Uterus (tissue), 3 donors: ENCODE measurements at regions not wholly inside any gene's neighbourhood (a gene's known extent, or its start where the extent isn't known, plus 50 kb on each side); places are given as distances from the start of the nearest gene placed in this dataset.

Source experiments
- DNase-seq, 2 donors: peaks; one replicate each; pipeline ENCODE4 v3.0.0-alpha.2; 2019 to 2020
- H3K27ac ChIP-seq, 2 donors: fragments of 200-600 bp; sonication (generic); 1 replicate in 1 of 2; 2 replicates in 1 of 2; pipeline ENCODE4 v1.5.1; 2016 to 2018
- H3K27me3 ChIP-seq, 2 donors: fragments of 200-600 bp; sonication (generic); one replicate each; pipeline ENCODE4 v1.5.1; 2018 to 2019; ENCODE audit warnings: control low read depth in 1 of 2
- H3K36me3 ChIP-seq, 2 donors: fragments of 200-600 bp; sonication (generic); one replicate each; pipeline ENCODE4 v1.5.1; 2019; ENCODE audit warnings: control low read depth in 1 of 2
- H3K4me1 ChIP-seq, 2 donors: fragments of 200-600 bp; sonication (generic); one replicate each; pipeline ENCODE4 v1.5.1; 2018 to 2019; ENCODE audit warnings: control low read depth in 1 of 2
- H3K4me3 ChIP-seq, 2 donors: fragments of 200-600 bp; sonication (generic); 1 replicate in 1 of 2; 2 replicates in 1 of 2; pipeline ENCODE4 v1.5.1; 2018 to 2019; ENCODE audit warnings: mild to moderate bottlenecking in 1 of 2
- H3K9me3 ChIP-seq, 2 donors: fragments of 200-600 bp; sonication (generic); one replicate each; pipeline ENCODE4 v1.5.1; 2019; ENCODE audit warnings: control low read depth in 1 of 2
- CTCF ChIP-seq, 4 experiments: fragments of 200-600 bp in 2 of 4; fragments of 450-650 bp in 2 of 4; sonication (generic) in 2 of 4; IDR thresholded peaks; one replicate each; pipeline ENCODE4 v1.5.1; 2016 to 2019; ENCODE audit warnings: antibody characterized with exemption in 4 of 4, mild to moderate bottlenecking in 2 of 4, moderate library complexity in 1 of 4
- POLR2A ChIP-seq, 2 donors: fragments of 450-650 bp; IDR thresholded peaks; one replicate each; pipeline ENCODE4 v1.6.1; 2016; ENCODE audit warnings: antibody characterized with exemption in 2 of 2, mild to moderate bottlenecking in 1 of 2, moderate library complexity in 1 of 2
- intact Hi-C: fragments of 100-400 bp; cut with DNase I; formaldehyde crosslinking; loops from one replicate; pipeline ENCODE4 v1.15.1; 2023; ENCODE audit warnings: low total_unique reads
- donor health status: DM: yes; HTN: yes; CAD: no.

- TF ChIP-seq CTCF (IDR thresholded peaks at IDR 0.05): no peak
- TF ChIP-seq POLR2A (IDR thresholded peaks at IDR 0.05): no peak
- intact Hi-C loops: no loop called here
- H3K9me3 ChIP-seq: no peaks in the 10 kb centered on the region
These were observed 171.3 kb upstream of the ESRRG start for GRCh38 chr1:216894494-216894893.

GRCh38 chr1:216892581-216893160, 169.4 kb upstream of the ESRRG start:
- intact Hi-C loops: no loop called here
- TF ChIP-seq POLR2A (IDR thresholded peaks at IDR 0.05) (no peak), CTCF (IDR thresholded peaks at IDR 0.05) (no peak)
- Histone ChIP-seq H3K4me1 (no peaks in the 10 kb centered on the region), H3K36me3 (no peaks in the 10 kb centered on the region), H3K9me3 (no peaks in the 10 kb centered on the region), H3K4me3 (no peak overlapping the region), H3K27ac (no peak overlapping the region), H3K27me3 (no peaks in the 10 kb centered on the region)
- DNase-seq: no peak

More at GRCh38 chr1:216894494-216894893, 171.3 kb upstream of the ESRRG start:
- no peak overlapping the region for H3K27ac ChIP-seq
- H3K27me3 ChIP-seq: no peaks in the 10 kb centered on the region
- H3K4me1 ChIP-seq: no peaks in the 10 kb centered on the region
- H3K4me3 ChIP-seq: no peak overlapping the region
- DNase-seq: no peak
- H3K36me3 ChIP-seq: no peaks in the 10 kb centered on the region

- H3K27ac ChIP-seq: no peak overlapping the region
- no peaks in the 10 kb centered on the region for H3K36me3 ChIP-seq
- no peak overlapping the region for H3K4me3 ChIP-seq
- no peak for DNase-seq
- no peaks in the 10 kb centered on the region for H3K4me1 ChIP-seq
- intact Hi-C loops: no loop called here
- no peaks in the 10 kb centered on the region for H3K9me3 ChIP-seq
- no peak for TF ChIP-seq POLR2A (IDR thresholded peaks at IDR 0.05)
- TF ChIP-seq CTCF (IDR thresholded peaks at IDR 0.05): no peak
- no peaks in the 10 kb centered on the region for H3K27me3 ChIP-seq
These were observed 167.6 kb upstream of the ESRRG start for GRCh38 chr1:216890871-216891270.

GRCh38 chr1:216888731-216889130, 165.5 kb upstream of the ESRRG start:
- DNase-seq: no peak
- H3K27ac ChIP-seq: no peak overlapping the region
- H3K27me3 ChIP-seq: no peaks in the 10 kb centered on the region
- H3K36me3 ChIP-seq: no peaks in the 10 kb centered on the region
- intact Hi-C loops: no loop called here
- no peak for TF ChIP-seq CTCF (IDR thresholded peaks at IDR 0.05)
- TF ChIP-seq POLR2A (IDR thresholded peaks at IDR 0.05): no peak
- no peaks in the 10 kb centered on the region for H3K4me1 ChIP-seq
- H3K4me3 ChIP-seq: no peak overlapping the region
- no peaks in the 10 kb centered on the region for H3K9me3 ChIP-seq

- no peak for TF ChIP-seq POLR2A (IDR thresholded peaks at IDR 0.05)
- no peak for TF ChIP-seq CTCF (IDR thresholded peaks at IDR 0.05)
- Histone ChIP-seq H3K27me3 (no peaks in the 10 kb centered on the region), H3K9me3 (no peaks in the 10 kb centered on the region), H3K27ac (no peak overlapping the region), H3K4me1 (no peaks in the 10 kb centered on the region), H3K36me3 (no peaks in the 10 kb centered on the region), H3K4me3 (no peak overlapping the region)
- intact Hi-C loops: no loop called here
- DNase-seq: no peak
These were observed 163.8 kb upstream of the ESRRG start for GRCh38 chr1:216887032-216887431.
